ENCODE measurements at regions not wholly inside any gene's neighbourhood (a gene's known extent, or its start where the extent isn't known, plus 50 kb on each side); places are given as distances from the start of the nearest gene placed in this dataset.
"Not testable (repeated sequence)": the region's sequence is repeated elsewhere in the genome, so short reads cannot be mapped to it uniquely, and the experiment has no call there.

- DNase-seq (ENCODE audit: low spot score) = no peak
These were observed 164.9 kb upstream of the SALL3 start for GRCh38 chr18:78814766-78815165.

GRCh38 chr18:78816114-78816513 is 163.5 kb upstream of the SALL3 start:
- no peak for DNase-seq (ENCODE audit: low spot score)

- no peak for DNase-seq (ENCODE audit: low spot score)
These were observed 162.7 kb upstream of the SALL3 start for GRCh38 chr18:78816916-78817315.

GRCh38 chr18:78818495-78818894 is 161.1 kb upstream of the SALL3 start:
- no peak for DNase-seq (ENCODE audit: low spot score)

GRCh38 chr18:78818961-78819360 is 160.7 kb upstream of the SALL3 start:
- DNase-seq (ENCODE audit: low spot score) = no peak

GRCh38 chr18:78820161-78820834 is 159.3 kb upstream of the SALL3 start:
- no peak for DNase-seq (ENCODE audit: low spot score)

- DNase-seq (ENCODE audit: low spot score) = no peak
These were observed 158.2 kb upstream of the SALL3 start for GRCh38 chr18:78821396-78821795.

GRCh38 chr18:78822171-78822948 is 157.3 kb upstream of the SALL3 start:
- DNase-seq (ENCODE audit: low spot score) = no peak

- no peak for DNase-seq (ENCODE audit: low spot score)
These were observed 156.7 kb upstream of the SALL3 start for GRCh38 chr18:78822949-78823285.

GRCh38 chr18:78825168-78825567 is 154.4 kb upstream of the SALL3 start:
- DNase-seq (ENCODE audit: low spot score) = no peak

- DNase-seq (ENCODE audit: low spot score) = no peak
These were observed 153.0 kb upstream of the SALL3 start for GRCh38 chr18:78826631-78827030.

GRCh38 chr18:78827141-78827540 is 152.5 kb upstream of the SALL3 start:
- DNase-seq (ENCODE audit: low spot score) = no peak

GRCh38 chr18:78828131-78828530 is 151.5 kb upstream of the SALL3 start:
- no peak for DNase-seq (ENCODE audit: low spot score)

GRCh38 chr18:78829026-78829425 is 150.6 kb upstream of the SALL3 start:
- not testable (repeated sequence) for DNase-seq (ENCODE audit: low spot score)

- DNase-seq (ENCODE audit: low spot score) = no peak
These were observed 149.5 kb upstream of the SALL3 start for GRCh38 chr18:78830161-78830560.

GRCh38 chr18:78830826-78831225 is 148.8 kb upstream of the SALL3 start:
- DNase-seq (ENCODE audit: low spot score) = no peak

GRCh38 chr18:78831603-78832002 is 148.0 kb upstream of the SALL3 start:
- no peak for DNase-seq (ENCODE audit: low spot score)

- DNase-seq (ENCODE audit: low spot score) = no peak
These were observed 145.8 kb upstream of the SALL3 start for GRCh38 chr18:78833833-78834232.

GRCh38 chr18:78836838-78837237 is 142.8 kb upstream of the SALL3 start:
- no peak for DNase-seq (ENCODE audit: low spot score)

GRCh38 chr18:78837754-78838153 is 141.9 kb upstream of the SALL3 start:
- DNase-seq (ENCODE audit: low spot score) = no peak

- DNase-seq (ENCODE audit: low spot score) = no peak
These were observed 141.4 kb upstream of the SALL3 start for GRCh38 chr18:78838183-78838582.

- DNase-seq (ENCODE audit: low spot score) = no peak
These were observed 130.6 kb upstream of the SALL3 start for GRCh38 chr18:78849046-78849445.

- DNase-seq (ENCODE audit: low spot score) = no peak
These were observed 130.2 kb upstream of the SALL3 start for GRCh38 chr18:78849458-78849857.

- no peak for DNase-seq (ENCODE audit: low spot score)
These were observed 126.3 kb upstream of the SALL3 start for GRCh38 chr18:78853341-78853740.

Measured in germinal center (tissue), 1 donor.